Inferior parietal cortex (tissue), 1 donor: ENCODE measurements at regions not wholly inside any gene's neighbourhood (a gene's known extent, or its start where the extent isn't known, plus 50 kb on each side); places are given as distances from the start of the nearest gene placed in this dataset.

Experiments
- DNase-seq: peaks from one replicate; pipeline ENCODE4 v3.0.0-alpha.2; 2016; ENCODE audit errors: extremely low spot score

DNA sequence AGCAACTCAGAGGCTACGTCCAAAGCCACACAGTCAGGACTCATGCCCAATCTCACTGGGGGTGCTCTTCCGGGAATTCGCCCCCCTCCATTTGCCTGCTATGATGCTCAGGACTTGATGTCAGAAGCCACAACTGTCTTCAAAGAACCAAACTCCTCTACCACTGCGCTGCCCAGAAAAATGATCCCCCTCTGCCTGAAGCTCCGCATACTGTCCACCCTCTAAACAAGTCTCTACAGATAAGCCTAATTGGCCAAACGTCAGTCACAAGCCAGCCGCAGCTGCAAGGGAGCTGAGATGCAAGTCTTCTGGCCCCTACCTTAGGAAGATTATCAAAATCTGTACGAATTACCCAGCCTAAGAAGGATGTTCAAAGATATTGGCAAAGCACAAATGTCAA lies 294.6 kb downstream of the BUD13 start:
- DNase-seq: no peak

DNA sequence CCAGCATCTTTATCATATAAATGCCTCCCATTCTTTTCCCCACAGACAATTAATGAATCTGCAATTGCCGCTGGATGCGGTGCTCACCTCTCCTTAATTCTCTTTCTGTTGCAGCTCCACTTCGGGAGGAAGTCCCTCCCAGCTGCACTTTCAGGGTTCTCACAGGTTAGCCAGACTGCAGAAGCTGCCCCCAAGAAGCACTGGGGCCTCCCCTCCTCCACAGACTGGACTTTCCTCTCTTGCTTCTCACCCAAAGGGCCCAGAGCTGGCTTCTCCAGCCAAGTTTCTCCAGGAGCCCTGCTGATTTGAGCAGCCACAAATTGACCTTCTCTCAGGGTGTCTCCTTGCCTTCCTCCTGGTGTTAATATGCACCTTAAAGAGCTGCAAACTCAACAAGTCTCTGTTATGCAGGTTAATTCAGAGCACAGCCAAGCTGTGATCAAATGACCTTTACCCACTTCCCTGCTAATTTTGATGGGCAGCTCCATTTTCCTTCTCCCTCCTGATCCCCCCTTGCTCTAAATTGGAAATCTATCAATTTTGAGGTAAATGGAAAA lies 298.9 kb downstream of the BUD13 start:
- no peak for DNase-seq

DNA sequence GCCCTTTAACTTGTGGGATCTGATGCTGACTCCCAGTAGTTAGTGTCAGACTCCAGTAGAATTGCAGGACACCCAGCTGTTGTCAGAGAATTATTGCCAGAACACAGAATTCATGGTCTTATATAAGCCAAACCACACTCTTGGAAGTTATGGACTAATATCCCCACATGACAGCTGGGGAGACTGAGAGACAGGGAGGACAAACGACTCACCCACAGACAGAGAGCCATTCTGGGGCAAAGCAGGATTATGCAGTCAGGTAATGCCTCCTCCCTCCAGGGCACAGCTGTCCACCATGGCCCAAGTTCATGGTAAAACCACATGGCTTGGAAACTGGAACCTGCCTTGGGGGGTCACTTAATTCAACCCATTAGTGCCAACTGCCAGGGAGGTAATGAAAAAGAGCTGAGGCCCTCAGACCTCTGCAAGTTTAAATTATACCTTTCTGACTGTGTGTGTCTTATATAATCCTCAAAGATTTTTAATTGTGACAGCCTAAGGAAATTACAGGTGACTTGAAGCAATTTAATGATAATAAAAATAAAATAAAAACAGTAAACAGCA lies 299.5 kb downstream of the BUD13 start:
- DNase-seq: no peak

DNA sequence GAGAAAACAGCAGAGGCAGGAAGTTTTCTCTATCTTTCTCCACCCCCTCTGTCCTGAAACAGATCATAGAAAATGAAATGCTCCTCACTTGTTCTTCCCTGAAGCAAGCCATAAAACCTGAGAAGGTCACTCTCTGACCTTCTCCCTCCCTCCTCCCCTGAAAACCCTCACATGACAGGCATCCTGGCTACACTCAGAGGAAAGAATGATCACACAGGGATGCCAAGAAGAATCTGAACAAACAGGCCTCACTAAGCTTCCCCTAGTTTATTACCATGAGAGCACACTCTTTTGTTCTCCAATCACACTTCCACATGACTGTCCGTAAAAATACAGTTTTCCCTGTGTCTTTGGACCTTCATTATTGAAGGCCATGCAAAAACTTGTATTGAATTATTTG lies 300.1 kb downstream of the BUD13 start:
- no peak for DNase-seq

- DNase-seq: no peak
Measured at GRCh38 chr11:116471608-116472256, 301.1 kb downstream of the BUD13 start.

GRCh38 chr11:116468699-116469098 lies 304.1 kb downstream of the BUD13 start:
- no peak for DNase-seq

DNA sequence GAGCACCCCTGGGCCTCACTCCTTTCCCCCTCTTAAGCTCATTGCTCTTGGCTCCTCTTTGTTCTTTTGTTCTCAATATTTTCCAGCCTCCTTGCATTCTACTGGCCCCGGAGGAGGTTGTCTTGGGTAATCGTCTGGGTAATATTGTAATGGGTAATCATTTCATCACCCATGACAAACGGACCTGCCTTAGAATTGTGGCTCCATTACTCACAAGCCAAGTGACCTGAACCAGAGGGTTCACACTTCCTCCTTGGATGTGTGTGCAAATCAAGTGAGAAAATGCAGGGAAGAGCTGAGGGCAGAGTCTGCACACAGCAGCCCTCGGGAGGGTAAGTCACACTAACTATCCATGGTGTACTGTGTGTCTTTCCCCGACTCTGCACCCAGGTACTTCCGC lies 305.0 kb downstream of the BUD13 start:
- DNase-seq: no peak

- DNase-seq: no peak
Measured at GRCh38 chr11:116466801-116467200, 306.0 kb downstream of the BUD13 start.

GRCh38 chr11:116466191-116466590 lies 306.6 kb downstream of the BUD13 start:
- DNase-seq: no peak

DNA sequence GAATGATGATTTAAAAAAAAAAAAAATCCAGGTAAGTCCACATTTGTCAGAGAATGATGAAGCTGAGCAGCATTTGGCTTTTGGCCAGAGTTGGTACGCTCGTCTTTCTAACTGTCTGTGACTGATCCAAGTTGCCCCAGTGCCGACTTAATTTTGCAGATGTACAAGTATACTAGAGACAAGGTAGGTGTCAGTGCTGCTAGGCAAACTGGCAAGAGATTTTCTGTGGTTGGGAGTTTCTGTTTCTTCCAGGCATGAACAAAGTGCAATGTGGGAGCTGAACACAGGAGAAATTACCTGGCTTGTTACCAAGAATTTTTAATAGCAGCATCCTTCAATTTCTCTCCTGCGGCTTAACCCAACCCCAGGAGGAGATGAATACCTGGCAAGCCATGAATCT lies 307.7 kb downstream of the BUD13 start:
- DNase-seq: no peak

- no peak for DNase-seq
Measured at GRCh38 chr11:116461789-116462188, 311.0 kb downstream of the BUD13 start.

DNA sequence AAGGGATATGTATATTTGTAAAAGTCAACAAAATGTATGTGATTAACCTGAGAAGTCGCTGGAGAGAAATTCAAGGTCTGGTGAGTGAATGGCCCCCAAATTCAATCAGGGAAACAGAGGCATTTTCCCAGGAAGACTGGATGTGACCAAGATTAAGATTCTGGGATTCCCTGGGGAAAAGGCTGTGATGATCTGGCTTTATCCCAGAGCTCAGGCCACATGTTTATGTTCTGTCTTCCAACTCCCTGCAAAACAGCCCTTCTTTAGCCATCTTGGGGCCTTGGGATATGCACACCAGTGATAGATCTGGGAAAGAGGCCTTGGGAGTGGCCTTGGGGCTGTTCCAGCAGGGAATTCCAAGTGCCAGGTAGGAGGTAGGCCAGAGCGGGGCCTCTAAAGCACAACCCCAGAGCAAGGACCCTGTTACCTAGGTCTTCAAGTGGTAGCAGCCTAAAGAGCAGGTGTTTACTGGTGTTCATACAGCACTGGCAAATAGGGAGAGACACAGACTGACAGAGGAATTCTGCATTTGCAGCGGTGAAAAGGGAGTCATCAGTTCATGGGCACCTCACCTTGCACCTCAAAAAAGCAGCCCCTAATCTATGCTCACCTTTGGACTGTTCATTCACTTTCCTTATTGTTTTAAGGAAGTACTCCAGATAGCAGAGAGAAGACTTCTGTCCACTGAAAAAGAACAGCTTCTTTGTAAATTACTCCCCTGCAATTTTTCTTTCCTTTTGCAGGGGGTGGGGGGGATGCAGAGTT lies 312.4 kb downstream of the BUD13 start:
- DNase-seq: no peak

- no peak for DNase-seq
Measured at GRCh38 chr11:116459185-116460045, 313.4 kb downstream of the BUD13 start.

DNA sequence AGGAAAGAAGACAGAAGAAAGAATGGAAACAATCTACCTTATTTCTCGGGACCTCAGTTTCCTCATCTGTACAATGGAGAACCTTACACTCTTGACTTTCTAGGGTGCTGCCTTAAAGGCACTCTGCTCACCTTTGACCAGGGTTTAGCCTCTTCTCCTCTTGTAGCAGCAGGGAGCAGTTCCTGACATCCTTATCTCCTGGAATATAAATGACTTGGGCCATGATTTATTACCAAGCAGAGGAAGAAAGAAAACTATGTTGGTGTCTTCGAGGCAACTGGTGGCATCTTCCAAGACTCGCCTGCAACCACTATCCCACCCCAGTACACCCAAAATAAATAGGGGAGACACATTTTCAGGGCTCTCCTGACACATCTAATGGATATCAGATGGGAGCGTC lies 314.2 kb downstream of the BUD13 start:
- no peak for DNase-seq

GRCh38 chr11:116457336-116458007 lies 315.3 kb downstream of the BUD13 start:
- no peak for DNase-seq

DNA sequence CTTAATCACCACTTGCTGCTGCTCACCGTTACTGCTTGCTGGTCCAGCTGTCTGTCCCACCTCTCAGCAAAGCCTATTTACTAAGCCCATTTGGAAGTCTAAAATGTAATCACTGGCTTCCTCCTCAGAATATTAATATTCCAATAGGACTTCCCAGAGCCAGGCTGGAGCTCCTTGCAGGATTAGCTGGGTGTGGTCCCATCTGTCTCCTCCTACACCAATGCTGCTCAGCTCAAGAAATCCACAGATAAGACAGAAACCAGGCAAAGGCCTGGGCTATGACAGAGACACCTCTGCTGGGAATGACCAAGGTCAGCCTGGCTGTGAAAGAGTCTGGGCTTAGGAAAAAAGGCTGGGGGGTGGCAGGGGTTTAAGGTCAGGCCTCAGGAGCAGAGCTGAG lies 317.8 kb downstream of the BUD13 start:
- no peak for DNase-seq

GRCh38 chr11:116454020-116454645 lies 318.7 kb downstream of the BUD13 start:
- peak; percentile 57 for DNase-seq

- no peak for DNase-seq
Measured at GRCh38 chr11:116452461-116452860, 320.3 kb downstream of the BUD13 start.

DNA sequence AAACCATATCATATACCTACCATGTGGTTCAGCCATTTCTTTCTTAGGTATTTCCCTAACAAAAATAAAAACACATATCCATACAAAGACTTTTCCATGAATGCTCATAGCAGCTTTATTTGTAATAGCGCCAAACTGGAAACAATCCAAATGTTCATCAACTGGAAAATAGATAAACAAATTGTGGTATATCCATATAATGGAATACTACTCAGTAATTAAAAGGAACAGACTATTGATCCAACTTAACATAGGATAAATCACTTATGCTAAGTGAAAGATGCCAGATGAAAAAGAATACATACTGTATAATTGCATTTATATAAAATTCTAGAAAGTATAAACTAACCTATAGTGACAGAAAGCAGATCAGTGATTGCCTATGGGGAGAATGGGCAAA lies 323.3 kb downstream of the BUD13 start:
- no peak for DNase-seq

- DNase-seq: no peak
Measured at GRCh38 chr11:116446048-116446941, 326.5 kb downstream of the BUD13 start.
